IMR-90 (cell line): ENCODE measurements at regions not wholly inside any gene's neighbourhood (a gene's known extent, or its start where the extent isn't known, plus 50 kb on each side); places are given as distances from the start of the nearest gene placed in this dataset.

Experiments used
- ATAC-seq: fragments of 200-7000 bp; cut with Tn5 transposase; 2 replicates; pipeline ENCODE4 v1.9.1; 2020; ENCODE audit warnings: low read depth, mild to moderate bottlenecking, moderate library complexity
- BruUV-seq: library from RNA; stranded (reverse); fragments of 400-500 nt; replicated peaks from 2 replicates; lab custom pipeline; 2021; lab: Mats Ljungman, UMichigan
- CTCF ChIA-PET: fragments of 300-600 bp; formaldehyde crosslinking; extraction: SDS; loops from one replicate; lab custom pipeline; 2021; ENCODE audit warnings: antibody characterized with exemption; lab: Yijun Ruan, JAX
- POLR2A ChIA-PET: fragments of 300-600 bp; sonication (Branson Sonifier 250); formaldehyde crosslinking; loops from one replicate; lab custom pipeline; 2022; ENCODE audit warnings: antibody characterized with exemption; ENCODE audit not compliant: unreplicated experiment; lab: Charles Lee
- DNase-seq: peaks from one replicate; pipeline ENCODE4 v3.0.0; 2013
- H2AFZ ChIP-seq: replicated peaks from 2 replicates; pipeline ENCODE3; 2013; ENCODE audit warnings: low read length, mild to moderate bottlenecking; ENCODE audit not compliant: poor library complexity
- H2AK5ac ChIP-seq: 2 replicates; pipeline ENCODE4 v1.6.1; 2013; ENCODE audit warnings: low read depth, low read length, inconsistent platforms
- H2AK9ac ChIP-seq: replicated peaks from 2 replicates; pipeline ENCODE3; 2013; ENCODE audit warnings: mild to moderate bottlenecking, low read depth, low read length, moderate library complexity; ENCODE audit not compliant: poor library complexity
- H2BK120ac ChIP-seq: 2 replicates; pipeline ENCODE4 v1.6.1; 2013; ENCODE audit warnings: low read depth, low read length, inconsistent platforms
- H2BK15ac ChIP-seq: 3 replicates; pipeline ENCODE4 v1.6.1; 2013; ENCODE audit warnings: low read depth, low read length, inconsistent platforms
- H2BK20ac ChIP-seq: 2 replicates; pipeline ENCODE4 v1.6.1; 2013; ENCODE audit warnings: low read depth, mild to moderate bottlenecking, inconsistent platforms, low read length, moderate library complexity
- H2BK5ac ChIP-seq: 2 replicates; pipeline ENCODE4 v1.6.1; 2013; ENCODE audit warnings: mild to moderate bottlenecking, low read depth, low read length, inconsistent platforms; ENCODE audit not compliant: poor library complexity, severe bottlenecking
- H3K14ac ChIP-seq: replicated peaks from 2 replicates; pipeline ENCODE4 v1.6.1; 2013; ENCODE audit warnings: low read depth, low read length, inconsistent platforms
- H3K18ac ChIP-seq: 2 replicates; pipeline ENCODE4 v1.6.1; 2013; ENCODE audit warnings: low read depth, low read length, control low read depth
- H3K23ac ChIP-seq: 2 replicates; pipeline ENCODE4 v1.6.1; 2013; ENCODE audit warnings: low read depth, low read length, inconsistent platforms
- H3K27ac ChIP-seq: 2 replicates; pipeline ENCODE4 v1.5.1; 2013; ENCODE audit warnings: mild to moderate bottlenecking, control low read depth, low read length; ENCODE audit not compliant: insufficient read depth
- H3K27me3 ChIP-seq: 2 replicates; pipeline ENCODE4 v1.6.1; 2013; ENCODE audit warnings: low read length; ENCODE audit not compliant: control insufficient read depth, insufficient read depth
- H3K36me3 ChIP-seq: 2 replicates; pipeline ENCODE4 v1.6.1; 2013; ENCODE audit warnings: low read length, mixed read lengths; ENCODE audit not compliant: control insufficient read depth, insufficient read depth
- H3K4ac ChIP-seq: 2 replicates; pipeline ENCODE4 v1.6.1; 2013; ENCODE audit warnings: low read depth, low read length, inconsistent platforms
- H3K4me1 ChIP-seq: 2 replicates; pipeline ENCODE4 v1.6.1; 2013; ENCODE audit warnings: low read length, mixed read lengths; ENCODE audit not compliant: control insufficient read depth, insufficient read depth
- H3K4me2 ChIP-seq: 2 replicates; pipeline ENCODE4 v1.6.1; 2013; ENCODE audit warnings: low read depth, mild to moderate bottlenecking, control low read depth, low read length, moderate library complexity
- H3K4me3 ChIP-seq: 2 replicates; pipeline ENCODE4 v1.5.1; 2013; ENCODE audit warnings: low read depth, mild to moderate bottlenecking, control low read depth, low read length, moderate library complexity; ENCODE audit not compliant: insufficient read depth
- H3K56ac ChIP-seq: 2 replicates; pipeline ENCODE4 v1.6.1; 2013; ENCODE audit warnings: low read length, inconsistent platforms; ENCODE audit not compliant: insufficient read depth; ENCODE audit errors: extremely low read depth
- H3K79me1 ChIP-seq, 2 experiments: 2 replicates each; pipeline ENCODE4 v1.6.1; 2013; ENCODE audit warnings: low read length in 2 of 2, inconsistent platforms in 1 of 2, low read depth in 1 of 2
- H3K9ac ChIP-seq: 2 replicates; pipeline ENCODE4 v1.6.1; 2013; ENCODE audit warnings: low read depth, low read length, control low read depth
- H3K9me1 ChIP-seq: 2 replicates; pipeline ENCODE4 v1.6.1; 2013; ENCODE audit warnings: low read length, inconsistent platforms; ENCODE audit not compliant: insufficient read depth
- H3K9me3 ChIP-seq: 2 replicates; pipeline ENCODE4 v1.6.1; 2013; ENCODE audit warnings: low read length; ENCODE audit not compliant: control insufficient read depth, insufficient read depth
- H4K20me1 ChIP-seq: 2 replicates; pipeline ENCODE4 v1.6.1; 2013; ENCODE audit warnings: low read length, inconsistent platforms; ENCODE audit not compliant: insufficient read depth
- H4K5ac ChIP-seq: 2 replicates; pipeline ENCODE4 v1.6.1; 2013; ENCODE audit warnings: mild to moderate bottlenecking, low read depth, low read length, control low read depth
- H4K8ac ChIP-seq, 2 experiments: 2 replicates each; pipeline ENCODE4 v1.6.1; 2013; ENCODE audit warnings: low read depth in 2 of 2, low read length in 2 of 2, control low read depth in 1 of 2, inconsistent platforms in 1 of 2
- H4K91ac ChIP-seq: 2 replicates; pipeline ENCODE4 v1.6.1; 2013; ENCODE audit warnings: low read depth, low read length, inconsistent platforms; ENCODE audit not compliant: insufficient read depth
- BHLHE40 ChIP-seq: fragments of 150-350 bp; IDR thresholded peaks from 2 replicates; pipeline ENCODE4 v1.6.1; 2016; ENCODE audit warnings: mild to moderate bottlenecking, low read depth, low read length
- CEBPB ChIP-seq: IDR thresholded peaks from 2 replicates; pipeline ENCODE4 v1.6.1; 2012; ENCODE audit warnings: low read depth, low read length, improper control_type of control experiment
- CHD1 ChIP-seq: IDR thresholded peaks from 2 replicates; pipeline ENCODE4 v1.6.1; 2012; ENCODE audit warnings: low read depth, low read length, improper control_type of control experiment
- FOS ChIP-seq: fragments of 150-350 bp; IDR thresholded peaks from 2 replicates; pipeline ENCODE4 v1.6.1; 2016; ENCODE audit warnings: low read depth, low read length
- MAFK ChIP-seq: IDR thresholded peaks from 2 replicates; pipeline ENCODE4 v1.6.1; 2012; ENCODE audit warnings: low read depth, low read length, improper control_type of control experiment
- MAZ ChIP-seq: IDR thresholded peaks from 2 replicates; pipeline ENCODE4 v1.6.1; 2012; ENCODE audit warnings: low read depth, mild to moderate bottlenecking, low read length, improper control_type of control experiment, moderate library complexity, borderline replicate concordance
- MXI1 ChIP-seq: IDR thresholded peaks from 2 replicates; pipeline ENCODE4 v1.6.1; 2012; ENCODE audit warnings: low read depth, mild to moderate bottlenecking, low read length, moderate library complexity, borderline replicate concordance
- POLR2A ChIP-seq: IDR thresholded peaks from 2 replicates; pipeline ENCODE4 v1.6.1; 2012; ENCODE audit warnings: mild to moderate bottlenecking, low read depth, low read length
- RAD21 ChIP-seq: IDR thresholded peaks from 2 replicates; pipeline ENCODE4 v1.6.1; 2012; ENCODE audit warnings: low read length, improper control_type of control experiment
- RCOR1 ChIP-seq: IDR thresholded peaks from 2 replicates; pipeline ENCODE4 v1.6.1; 2012; ENCODE audit warnings: mild to moderate bottlenecking, low read length, improper control_type of control experiment; ENCODE audit not compliant: insufficient replicate concordance
- RFX5 ChIP-seq: IDR thresholded peaks from 2 replicates; pipeline ENCODE4 v1.8.0; 2012; ENCODE audit warnings: low read depth, mild to moderate bottlenecking, low read length, moderate library complexity
- SMC3 ChIP-seq: fragments of 150-350 bp; IDR thresholded peaks from 2 replicates; pipeline ENCODE4 v1.6.1; 2016; ENCODE audit warnings: low read depth, mild to moderate bottlenecking, antibody characterized with exemption, low read length, moderate library complexity
- whole genome bisulfite sequencing, 2 experiments: methylation state at CpG; one replicate each; pipeline versions ENCODE4 v1.1.5 to v1.1.7; 2013; ENCODE audit warnings: missing lambda C conversion rate in 2 of 2; ENCODE audit not compliant: insufficient read length in 1 of 2; ENCODE audit errors: extremely low coverage in 2 of 2; 5-methylcytosine and 5-hydroxymethylcytosine counted together
- dilution Hi-C: fragments of 300-500 bp; cut with HindIII; formaldehyde crosslinking; loops from one replicate; pipeline ENCODE4 v1.14.3; 2018; ENCODE audit warnings: low sequenced_read_pairs; ENCODE audit not compliant: unreplicated experiment
- in situ Hi-C: fragments of 300-500 bp; cut with MboI; formaldehyde crosslinking; loops from 3 replicates; pipeline ENCODE4 v1.14.3; 2019; ENCODE audit warnings: low sequenced_read_pairs, inconsistent platforms, mixed read lengths
- intact Hi-C: fragments of 100-400 bp; cut with micrococcal nuclease; formaldehyde crosslinking; loops from 2 replicates; pipeline ENCODE4 v1.10.0; 2022
- TF ChIP-seq, protein P1 (sequence below): fragments of 150-350 bp; IDR thresholded peaks from 2 replicates; pipeline ENCODE4 v1.6.1; 2017; ENCODE audit warnings: mild to moderate bottlenecking, antibody characterized with exemption, low read length, low read depth
- TF ChIP-seq, protein P2 (sequence below): fragments of 150-350 bp; IDR thresholded peaks from 2 replicates; pipeline ENCODE4 v1.6.1; 2016; ENCODE audit warnings: low read depth, mild to moderate bottlenecking, low read length, moderate library complexity, borderline replicate concordance
- TF ChIP-seq, protein P3 (sequence below): conservative IDR thresholded peaks from 2 replicates; pipeline ENCODE4 v1.5.1; 2012; ENCODE audit warnings: mild to moderate bottlenecking, low read depth, low read length, improper control_type of control experiment

DNA sequence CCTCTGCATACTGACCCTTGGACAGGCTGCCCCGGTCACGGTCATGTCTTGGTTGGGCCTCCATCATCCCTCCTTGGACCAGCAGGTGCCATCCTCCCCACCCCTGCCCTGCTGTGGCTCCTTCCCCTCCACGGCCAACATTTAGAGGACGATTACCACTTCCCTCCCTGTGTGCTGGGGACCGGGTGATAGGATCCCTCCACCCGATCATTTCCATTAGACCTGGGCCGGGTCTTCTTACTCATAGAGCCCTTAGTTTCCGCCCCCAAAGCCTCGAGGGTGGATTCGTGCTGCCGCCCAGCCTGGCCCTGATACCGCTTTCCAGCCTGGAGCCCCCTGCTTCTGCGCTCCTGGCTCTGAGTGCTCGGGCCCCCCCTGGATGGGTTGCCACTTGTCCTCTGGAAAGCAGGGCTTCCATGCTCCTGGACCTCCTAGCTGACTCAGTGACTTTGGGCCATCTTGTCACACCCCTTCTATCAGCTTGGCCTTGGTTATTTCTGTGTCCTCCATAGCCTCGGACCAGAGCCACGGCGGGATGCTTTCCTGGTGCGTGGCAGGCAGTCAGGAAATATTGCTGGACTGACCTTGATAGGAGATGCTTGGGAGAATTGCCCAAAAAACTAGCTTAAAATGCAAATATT is 171.4 kb downstream of the SEC14L1 start:
- Histone ChIP-seq H3K27ac (no peak overlapping the region), H3K23ac (no peak overlapping the region), H2AK5ac (no peak overlapping the region), H3K36me3 (no peaks in the 10 kb centered on the region), H2BK15ac (no peak overlapping the region), H3K9me3 (no peaks in the 10 kb centered on the region), H3K18ac (no peak overlapping the region), H4K91ac (no peak overlapping the region), H3K4ac (no peak overlapping the region), H3K9ac (no peak overlapping the region), H3K14ac (no peak overlapping the region), H4K8ac (no peak overlapping the region), H3K4me2 (no peak overlapping the region), H2BK5ac (no peak overlapping the region), H2AFZ (no peak overlapping the region), H3K9me1 (peaks cover 28% of the 10 kb centered on the region), H3K4me3 (no peak overlapping the region), H3K27me3 (no peaks in the 10 kb centered on the region), H3K4me1 (peaks cover 30% of the 10 kb centered on the region), H2BK120ac (no peak overlapping the region), H4K5ac (no peak overlapping the region), H3K56ac (no peak overlapping the region), H4K20me1 (no peaks in the 10 kb centered on the region), H2BK20ac (no peak overlapping the region), H2AK9ac (no peak overlapping the region), H3K79me1 (peaks cover 23 to 76% of the 10 kb centered on the region in 2 experiments)
- dilution Hi-C loops (no loop called here), in situ Hi-C loops (no loop called here), intact Hi-C loops (no loop called here)
- POLR2A ChIA-PET = no interaction called here
- no peak for DNase-seq
- WGBS, 2 experiments = 95% methylated on average over 11 of the region's 18 CpGs; no CpG with 5 or more reads in 1 of the 2 experiments
- CTCF ChIA-PET = no interaction called here
- TF ChIP-seq, protein P1, sequence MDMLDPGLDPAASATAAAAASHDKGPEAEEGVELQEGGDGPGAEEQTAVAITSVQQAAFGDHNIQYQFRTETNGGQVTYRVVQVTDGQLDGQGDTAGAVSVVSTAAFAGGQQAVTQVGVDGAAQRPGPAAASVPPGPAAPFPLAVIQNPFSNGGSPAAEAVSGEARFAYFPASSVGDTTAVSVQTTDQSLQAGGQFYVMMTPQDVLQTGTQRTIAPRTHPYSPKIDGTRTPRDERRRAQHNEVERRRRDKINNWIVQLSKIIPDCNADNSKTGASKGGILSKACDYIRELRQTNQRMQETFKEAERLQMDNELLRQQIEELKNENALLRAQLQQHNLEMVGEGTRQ = no peak
- no peak for TF ChIP-seq BHLHE40
- no peak for TF ChIP-seq MAFK
- TF ChIP-seq, protein P2, sequence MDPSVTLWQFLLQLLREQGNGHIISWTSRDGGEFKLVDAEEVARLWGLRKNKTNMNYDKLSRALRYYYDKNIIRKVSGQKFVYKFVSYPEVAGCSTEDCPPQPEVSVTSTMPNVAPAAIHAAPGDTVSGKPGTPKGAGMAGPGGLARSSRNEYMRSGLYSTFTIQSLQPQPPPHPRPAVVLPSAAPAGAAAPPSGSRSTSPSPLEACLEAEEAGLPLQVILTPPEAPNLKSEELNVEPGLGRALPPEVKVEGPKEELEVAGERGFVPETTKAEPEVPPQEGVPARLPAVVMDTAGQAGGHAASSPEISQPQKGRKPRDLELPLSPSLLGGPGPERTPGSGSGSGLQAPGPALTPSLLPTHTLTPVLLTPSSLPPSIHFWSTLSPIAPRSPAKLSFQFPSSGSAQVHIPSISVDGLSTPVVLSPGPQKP = no peak
- TF ChIP-seq, protein P3, sequence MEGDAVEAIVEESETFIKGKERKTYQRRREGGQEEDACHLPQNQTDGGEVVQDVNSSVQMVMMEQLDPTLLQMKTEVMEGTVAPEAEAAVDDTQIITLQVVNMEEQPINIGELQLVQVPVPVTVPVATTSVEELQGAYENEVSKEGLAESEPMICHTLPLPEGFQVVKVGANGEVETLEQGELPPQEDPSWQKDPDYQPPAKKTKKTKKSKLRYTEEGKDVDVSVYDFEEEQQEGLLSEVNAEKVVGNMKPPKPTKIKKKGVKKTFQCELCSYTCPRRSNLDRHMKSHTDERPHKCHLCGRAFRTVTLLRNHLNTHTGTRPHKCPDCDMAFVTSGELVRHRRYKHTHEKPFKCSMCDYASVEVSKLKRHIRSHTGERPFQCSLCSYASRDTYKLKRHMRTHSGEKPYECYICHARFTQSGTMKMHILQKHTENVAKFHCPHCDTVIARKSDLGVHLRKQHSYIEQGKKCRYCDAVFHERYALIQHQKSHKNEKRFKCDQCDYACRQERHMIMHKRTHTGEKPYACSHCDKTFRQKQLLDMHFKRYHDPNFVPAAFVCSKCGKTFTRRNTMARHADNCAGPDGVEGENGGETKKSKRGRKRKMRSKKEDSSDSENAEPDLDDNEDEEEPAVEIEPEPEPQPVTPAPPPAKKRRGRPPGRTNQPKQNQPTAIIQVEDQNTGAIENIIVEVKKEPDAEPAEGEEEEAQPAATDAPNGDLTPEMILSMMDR = no peak
- TF ChIP-seq MAZ = no peak
- no peak for TF ChIP-seq FOS
- no peak for TF ChIP-seq RAD21
- TF ChIP-seq CHD1 = no peak
- no peak for TF ChIP-seq SMC3
- TF ChIP-seq RFX5 = no peak
- no peak for TF ChIP-seq CEBPB
- TF ChIP-seq POLR2A = no peak
- no peak for TF ChIP-seq RCOR1
- TF ChIP-seq MXI1 = no peak
- BruUV-seq = no TSS peak
- no peak for ATAC-seq
